Stimulated activated naive CD4-positive, alpha-beta T cell treated with Interleukin-2 at 50 U/mL for 16 hours (primary cell): ENCODE measurements at regions not wholly inside any gene's neighbourhood (a gene's known extent, or its start where the extent isn't known, plus 50 kb on each side); places are given as distances from the start of the nearest gene placed in this dataset.

ENCODE experiments used
- DNase-seq: peaks from one replicate; lab custom pipeline; 2025; lab: John Stamatoyannopoulos, UW

- DNase-seq, result no peak
These were observed 348.9 kb upstream of the ISL1 start for GRCh38 chr5:51034222-51034901.

- DNase-seq, result no peak
These were observed 343.6 kb upstream of the ISL1 start for GRCh38 chr5:51039424-51040329.

GRCh38 chr5:51043745-51044144 lies 339.5 kb upstream of the ISL1 start:
- no peak for DNase-seq

- DNase-seq, result no peak
These were observed 335.9 kb upstream of the ISL1 start for GRCh38 chr5:51047369-51047768.

- DNase-seq, result no peak
These were observed 329.9 kb upstream of the ISL1 start for GRCh38 chr5:51053361-51053760.

- no peak for DNase-seq
These were observed 322.3 kb upstream of the ISL1 start for GRCh38 chr5:51060953-51061352.

- no peak for DNase-seq
These were observed 310.3 kb upstream of the ISL1 start for GRCh38 chr5:51072937-51073336.

- DNase-seq, result no peak
These were observed 300.5 kb upstream of the ISL1 start for GRCh38 chr5:51082741-51083140.

- DNase-seq, result no peak
These were observed 291.4 kb upstream of the ISL1 start for GRCh38 chr5:51091816-51092215.

GRCh38 chr5:51095486-51095885 lies 287.8 kb upstream of the ISL1 start:
- DNase-seq, result no peak

- no peak for DNase-seq
These were observed 286.4 kb upstream of the ISL1 start for GRCh38 chr5:51096859-51097258.

- DNase-seq, result no peak
These were observed 283.9 kb upstream of the ISL1 start for GRCh38 chr5:51099173-51099853.

- no peak for DNase-seq
These were observed 278.7 kb upstream of the ISL1 start for GRCh38 chr5:51104556-51104955.

- DNase-seq, result no peak
These were observed 273.4 kb upstream of the ISL1 start for GRCh38 chr5:51109786-51110410.

GRCh38 chr5:51131266-51131665 lies 252.0 kb upstream of the ISL1 start:
- DNase-seq, result no peak

- no peak for DNase-seq
These were observed 245.1 kb upstream of the ISL1 start for GRCh38 chr5:51138164-51138563.

GRCh38 chr5:51148437-51148836 lies 234.8 kb upstream of the ISL1 start:
- DNase-seq, result no peak

- no peak for DNase-seq
These were observed 227.0 kb upstream of the ISL1 start for GRCh38 chr5:51156222-51156621.

- no peak for DNase-seq
These were observed 226.4 kb upstream of the ISL1 start for GRCh38 chr5:51156838-51157237.

GRCh38 chr5:51159164-51159563 lies 224.1 kb upstream of the ISL1 start:
- no peak for DNase-seq

GRCh38 chr5:51159606-51160005 lies 223.6 kb upstream of the ISL1 start:
- DNase-seq, result no peak

GRCh38 chr5:51162245-51162644 lies 221.0 kb upstream of the ISL1 start:
- no peak for DNase-seq
